ENCODE measurements at regions not wholly inside any gene's neighbourhood (a gene's known extent, or its start where the extent isn't known, plus 50 kb on each side); places are given as distances from the start of the nearest gene placed in this dataset.
"Not testable (repeated sequence)": the region's sequence is repeated elsewhere in the genome, so short reads cannot be mapped to it uniquely, and the experiment has no call there.

- DNase-seq = no peak
- Mint-ChIP-seq H3K4me3 (ENCODE audit: unreplicated experiment) (no peak overlapping the region), H3K36me3 (ENCODE audit: unreplicated experiment) (no peaks in the 10 kb centered on the region), H3K9me3 (ENCODE audit: unreplicated experiment) (no peaks in the 10 kb centered on the region), H3K27ac (ENCODE audit: unreplicated experiment) (no peak overlapping the region), H3K27me3 (ENCODE audit: unreplicated experiment) (no peaks in the 10 kb centered on the region), H3K4me1 (ENCODE audit: low read depth, unreplicated experiment) (no peaks in the 10 kb centered on the region)
- no peak for TF ChIP-seq CTCF (IDR thresholded peaks at IDR 0.05; ENCODE audit: partially characterized antibody, unreplicated experiment)
These were observed 766.3 kb downstream of the ZNF385D start for GRCh38 chr3:20984594-20985205.

GRCh38 chr3:20975188-20975651 is 775.8 kb downstream of the ZNF385D start:
- Mint-ChIP-seq H3K4me1 (ENCODE audit: low read depth, unreplicated experiment) (no peaks in the 10 kb centered on the region), H3K36me3 (ENCODE audit: unreplicated experiment) (no peaks in the 10 kb centered on the region), H3K27ac (ENCODE audit: unreplicated experiment) (no peak overlapping the region), H3K27me3 (ENCODE audit: unreplicated experiment) (no peaks in the 10 kb centered on the region), H3K4me3 (ENCODE audit: unreplicated experiment) (no peak overlapping the region), H3K9me3 (ENCODE audit: unreplicated experiment) (peaks cover 3% of the 10 kb centered on the region)
- DNase-seq = no peak
- TF ChIP-seq CTCF (IDR thresholded peaks at IDR 0.05; ENCODE audit: partially characterized antibody, unreplicated experiment) = no peak

- no peak for DNase-seq
- TF ChIP-seq CTCF (IDR thresholded peaks at IDR 0.05; ENCODE audit: partially characterized antibody, unreplicated experiment) = no peak
- no peaks in the 10 kb centered on the region for H3K4me1 Mint-ChIP-seq (ENCODE audit: low read depth, unreplicated experiment)
- H3K27me3 Mint-ChIP-seq (ENCODE audit: unreplicated experiment) = peaks cover 1% of the 10 kb centered on the region
- H3K27ac Mint-ChIP-seq (ENCODE audit: unreplicated experiment) = no peak overlapping the region
- H3K4me3 Mint-ChIP-seq (ENCODE audit: unreplicated experiment) = no peak overlapping the region
- peaks cover 3% of the 10 kb centered on the region for H3K9me3 Mint-ChIP-seq (ENCODE audit: unreplicated experiment)
- no peaks in the 10 kb centered on the region for H3K36me3 Mint-ChIP-seq (ENCODE audit: unreplicated experiment)
These were observed 776.6 kb downstream of the ZNF385D start for GRCh38 chr3:20974396-20974795.

GRCh38 chr3:20970807-20971206 is 780.2 kb downstream of the ZNF385D start:
- not testable (repeated sequence) for H3K36me3 Mint-ChIP-seq (ENCODE audit: unreplicated experiment); DNase-seq; H3K9me3 Mint-ChIP-seq (ENCODE audit: unreplicated experiment); H3K27ac Mint-ChIP-seq (ENCODE audit: unreplicated experiment); H3K4me3 Mint-ChIP-seq (ENCODE audit: unreplicated experiment); H3K4me1 Mint-ChIP-seq (ENCODE audit: low read depth, unreplicated experiment); H3K27me3 Mint-ChIP-seq (ENCODE audit: unreplicated experiment)

- DNase-seq; H3K4me3 Mint-ChIP-seq (ENCODE audit: unreplicated experiment); H3K27ac Mint-ChIP-seq (ENCODE audit: unreplicated experiment); H3K4me1 Mint-ChIP-seq (ENCODE audit: low read depth, unreplicated experiment); H3K27me3 Mint-ChIP-seq (ENCODE audit: unreplicated experiment); H3K9me3 Mint-ChIP-seq (ENCODE audit: unreplicated experiment); H3K36me3 Mint-ChIP-seq (ENCODE audit: unreplicated experiment): not testable (repeated sequence)
These were observed 781.5 kb upstream of the SGO1 start for GRCh38 chr3:20967485-20967884.

GRCh38 chr3:20958161-20958560 is 772.2 kb upstream of the SGO1 start:
- H3K9me3 Mint-ChIP-seq (ENCODE audit: unreplicated experiment) = no peaks in the 10 kb centered on the region
- no peaks in the 10 kb centered on the region for H3K4me1 Mint-ChIP-seq (ENCODE audit: low read depth, unreplicated experiment)
- TF ChIP-seq CTCF (IDR thresholded peaks at IDR 0.05; ENCODE audit: partially characterized antibody, unreplicated experiment) = no peak
- no peaks in the 10 kb centered on the region for H3K36me3 Mint-ChIP-seq (ENCODE audit: unreplicated experiment)
- no peak overlapping the region for H3K27ac Mint-ChIP-seq (ENCODE audit: unreplicated experiment)
- no peak overlapping the region for H3K4me3 Mint-ChIP-seq (ENCODE audit: unreplicated experiment)
- no peaks in the 10 kb centered on the region for H3K27me3 Mint-ChIP-seq (ENCODE audit: unreplicated experiment)
- DNase-seq = no peak

All from glutamatergic neuron (in vitro differentiated cells).